Spleen (tissue), 11 donors: ENCODE measurements at regions not wholly inside any gene's neighbourhood (a gene's known extent, or its start where the extent isn't known, plus 50 kb on each side); places are given as distances from the start of the nearest gene placed in this dataset.
A peak's percentile ranks its signal among the peaks of the same experiment; 100 is the strongest.
"Not testable (repeated sequence)": the region's sequence is repeated elsewhere in the genome, so short reads cannot be mapped to it uniquely, and the experiment has no call there.

Source experiments
- DNase-seq: peaks from one replicate; pipeline ENCODE4 v3.0.0-alpha.2; 2020
- H3K27ac ChIP-seq, 8 donors: fragments of 200-600 bp; sonication (generic) in 7 of 8; 1 replicate in 4 of 8; 2 replicates in 4 of 8; pipeline versions ENCODE4 v1.5.0 to v1.8.0; 2016 to 2021; ENCODE audit warnings: inconsistent platforms in 4 of 8, mild to moderate bottlenecking in 4 of 8, moderate library complexity in 1 of 8
- H3K27me3 ChIP-seq, 7 donors: fragments of 200-600 bp; sonication (generic) in 6 of 7; replicated peaks in 1 of 7; 1 replicate in 4 of 7; 2 replicates in 3 of 7; pipeline versions ENCODE4 v1.5.0 to v1.8.0; 2016 to 2021; ENCODE audit warnings: inconsistent platforms in 3 of 7, mild to moderate bottlenecking in 1 of 7
- H3K36me3 ChIP-seq, 6 donors: fragments of 200-600 bp; sonication (generic) in 5 of 6; 1 replicate in 4 of 6; 2 replicates in 2 of 6; pipeline versions ENCODE4 v1.5.0 to v1.8.0; 2016 to 2021; ENCODE audit warnings: inconsistent platforms in 2 of 6
- H3K4me1 ChIP-seq, 6 donors: fragments of 200-600 bp; sonication (generic) in 5 of 6; 1 replicate in 3 of 6; 2 replicates in 3 of 6; pipeline versions ENCODE4 v1.5.0 to v1.8.0; 2016 to 2021; ENCODE audit warnings: inconsistent platforms in 3 of 6
- H3K4me3 ChIP-seq, 8 donors: fragments of 200-600 bp; sonication (generic) in 7 of 8; 1 replicate in 4 of 8; 2 replicates in 4 of 8; pipeline versions ENCODE4 v1.5.0 to v1.8.0; 2016 to 2021; ENCODE audit warnings: inconsistent platforms in 4 of 8, mild to moderate bottlenecking in 4 of 8, moderate library complexity in 2 of 8
- H3K9me3 ChIP-seq, 8 donors: fragments of 200-600 bp; sonication (generic) in 7 of 8; 1 replicate in 4 of 8; 2 replicates in 4 of 8; pipeline versions ENCODE4 v1.5.0 to v1.8.0; 2016 to 2021; ENCODE audit warnings: inconsistent platforms in 4 of 8
- CTCF ChIP-seq, 11 experiments: fragments of 200-600 bp in 7 of 11; fragments of 450-650 bp in 4 of 11; sonication (generic) in 4 of 11; IDR thresholded peaks in 8 of 11; conservative IDR thresholded peaks in 3 of 11; 1 replicate in 7 of 11; 2 replicates in 4 of 11; pipeline versions ENCODE4 v1.4.0 to v1.8.0; 2016 to 2021; ENCODE audit warnings: antibody characterized with exemption in 11 of 11, inconsistent platforms in 4 of 11, mild to moderate bottlenecking in 1 of 11
- WGBS, 5 donors: extraction: QIAGEN DNeasy Blood & Tissue Kit in 3 of 5; methylation state at CpG; one replicate each; pipeline versions ENCODE4 v1.1.5 to v1.1.7; 2013 to 2018; 5-methylcytosine and 5-hydroxymethylcytosine counted together
- intact Hi-C: fragments of 100-400 bp; cut with DNase I; formaldehyde crosslinking; loops from one replicate; pipeline ENCODE4 v1.15.0; 2023; ENCODE audit warnings: low total_unique reads
- donor health status: healthy with polysubstance abuse.
- donor health status: DM: no; HTN: no; CAD: no; lungs with moderate emphysema.
- donor health status: DM: no; HTN: no; CAD: no.
- donor health status: Bipolar disorder and iron deficiency.
- donor health status: healthy.
- donor health status: DM: no; HTN: no; CAD: no.
- donor health status: DM: yes; HTN: yes; CAD: no.

DNA sequence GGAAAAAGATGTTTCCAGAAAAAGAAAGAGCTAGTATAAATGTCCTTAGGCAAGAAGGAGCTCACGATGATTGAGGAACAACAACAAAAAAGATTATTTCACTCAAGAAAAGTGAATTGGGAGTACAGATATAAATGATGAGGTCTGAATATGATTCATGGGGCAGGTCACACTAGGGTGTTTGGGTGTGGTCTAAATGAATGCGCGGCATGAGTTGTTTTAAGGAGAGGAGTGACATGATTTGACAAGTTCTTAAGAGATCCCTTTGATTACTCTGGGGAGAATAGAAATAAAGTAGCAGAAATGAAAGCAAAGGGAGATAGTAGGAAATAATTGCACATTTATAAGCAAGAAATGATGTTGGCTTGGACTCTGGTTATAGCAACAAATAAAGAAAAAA, 59.3 kb downstream of the NUTM2D start:
- H3K36me3 ChIP-seq, DNase-seq, H3K27me3 ChIP-seq, H3K9me3 ChIP-seq, H3K27ac ChIP-seq, H3K4me3 ChIP-seq, intact Hi-C loops, H3K4me1 ChIP-seq: not testable (repeated sequence)
- WGBS, 5 donors, result 59 to 83% (median 73%) methylated on average over 3 of the region's 3 CpGs

GRCh38 chr10:87422641-87423040, 65.1 kb downstream of the NUTM2D start:
- H3K36me3 ChIP-seq, H3K27ac ChIP-seq, H3K4me1 ChIP-seq, H3K4me3 ChIP-seq, H3K9me3 ChIP-seq, DNase-seq, intact Hi-C loops, H3K27me3 ChIP-seq: not testable (repeated sequence)

DNA sequence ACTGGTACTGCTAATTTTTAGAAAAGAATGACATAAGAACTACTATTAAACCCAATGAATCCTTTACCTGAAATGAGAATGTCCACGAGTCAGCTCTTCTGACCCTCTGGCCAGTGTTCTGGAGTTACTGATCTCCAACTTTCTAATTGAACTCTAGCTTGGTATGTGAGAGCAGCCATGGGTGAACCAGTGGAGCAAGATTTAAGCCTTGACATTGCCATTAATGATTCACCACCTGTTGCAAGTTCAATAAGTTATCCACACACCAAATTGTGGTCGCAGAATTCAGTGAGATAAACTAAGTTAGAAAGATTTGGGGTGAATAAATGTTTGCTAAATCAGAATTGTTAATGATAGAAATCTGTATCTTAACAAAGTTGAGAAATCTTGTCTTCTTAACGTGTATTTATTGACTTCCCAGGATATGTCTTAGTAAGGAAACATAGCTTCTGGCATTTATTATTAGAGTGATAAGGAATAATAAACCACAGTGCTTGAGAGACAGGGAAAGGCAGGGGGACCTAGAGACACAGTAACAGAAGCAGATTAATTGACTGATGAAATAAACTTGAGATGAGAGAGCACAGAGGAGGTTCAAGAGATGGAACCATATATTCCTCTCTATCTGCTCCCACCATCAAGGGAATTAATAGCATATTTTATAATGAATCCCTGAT, 67.3 kb downstream of the NUTM2D start:
- WGBS, 5 donors, result 72 to 93% (median 82%) methylated on average over 3 of the region's 3 CpGs
- H3K27ac ChIP-seq, H3K9me3 ChIP-seq, H3K4me3 ChIP-seq, H3K27me3 ChIP-seq, DNase-seq, intact Hi-C loops, H3K4me1 ChIP-seq, H3K36me3 ChIP-seq: not testable (repeated sequence)

GRCh38 chr10:87433836-87434235, 70.9 kb upstream of the MINPP1 start:
- H3K4me1 ChIP-seq, H3K27me3 ChIP-seq, intact Hi-C loops, H3K9me3 ChIP-seq, H3K27ac ChIP-seq, H3K4me3 ChIP-seq, H3K36me3 ChIP-seq, DNase-seq: not testable (repeated sequence)
- 32 to 86% (median 69%) methylated on average over 1 of the region's 4 CpGs for whole genome bisulfite sequencing, 5 donors

DNA sequence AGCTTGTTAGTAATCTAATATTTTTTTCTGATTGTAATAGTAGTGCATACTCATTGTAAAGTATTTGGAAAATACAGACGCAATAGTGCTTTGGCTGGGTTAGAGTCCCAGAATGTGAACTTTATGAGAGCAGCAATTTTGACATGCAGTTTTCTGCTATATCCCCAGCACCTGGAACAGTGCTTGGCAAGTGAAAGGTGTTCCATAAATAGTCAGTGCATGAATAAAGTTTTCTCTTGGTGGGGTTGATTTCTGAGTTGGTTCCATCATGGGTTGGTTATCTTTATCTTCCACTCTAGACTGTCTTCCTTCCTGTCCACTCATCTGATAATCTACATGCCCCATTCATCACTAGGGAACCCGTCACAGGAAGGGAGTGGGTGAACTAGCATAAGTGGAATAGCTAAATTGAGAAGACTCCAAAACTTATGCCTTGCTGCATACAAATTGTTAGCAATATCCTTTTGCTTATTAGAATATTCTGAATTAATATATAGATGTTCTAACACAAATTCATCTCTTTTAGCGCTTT, 69.3 kb upstream of the MINPP1 start:
- H3K36me3 ChIP-seq, H3K9me3 ChIP-seq, DNase-seq, H3K27ac ChIP-seq, H3K27me3 ChIP-seq, intact Hi-C loops, H3K4me1 ChIP-seq, H3K4me3 ChIP-seq: not testable (repeated sequence)
- WGBS, 5 donors, result 51 to 75% (median 60%) methylated on average over 2 of the region's 3 CpGs

GRCh38 chr10:87436104-87436503, 68.6 kb upstream of the MINPP1 start:
- H3K36me3 ChIP-seq, intact Hi-C loops: not testable (repeated sequence)
- 1 to 7% (median 1%) methylated on average over 8 to 11 of the region's 14 CpGs; no CpG with 5 or more reads in 2 of the 5 donors for WGBS, 5 donors

GRCh38 chr10:87437450-87437849, 67.2 kb upstream of the MINPP1 start:
- DNase-seq, H3K9me3 ChIP-seq, intact Hi-C loops, H3K4me3 ChIP-seq, H3K27me3 ChIP-seq, H3K36me3 ChIP-seq, H3K27ac ChIP-seq, H3K4me1 ChIP-seq: not testable (repeated sequence)
- WGBS, 5 donors, result 55 to 78% (median 61%) methylated on average over 1 of the region's 2 CpGs

More at GRCh38 chr10:87436104-87436503, 68.6 kb upstream of the MINPP1 start:
- not testable (repeated sequence) for H3K27ac ChIP-seq, H3K4me1 ChIP-seq, DNase-seq, H3K9me3 ChIP-seq, H3K4me3 ChIP-seq, H3K27me3 ChIP-seq
- peak in 3 of 11 experiments; percentile 40 to 47 (median 45) for TF ChIP-seq CTCF (IDR thresholded peaks at IDR 0.05 in 8 of 11, conservative IDR thresholded peaks at IDR 0.05 in 3 of 11)
